HG03520 (cell line): ENCODE measurements at regions not wholly inside any gene's neighbourhood (a gene's known extent, or its start where the extent isn't known, plus 50 kb on each side); places are given as distances from the start of the nearest gene placed in this dataset.

ENCODE experiments used
- ATAC-seq: cut with Tn5 transposase; IDR thresholded peaks from one replicate; pipeline ENCODE4 v1.9.1; 2021; ENCODE audit warnings: mild to moderate bottlenecking, moderate library complexity; ENCODE audit not compliant: unreplicated experiment

GRCh38 chr4:133493776-133494175 is 344.7 kb downstream of the PCDH10 start:
- ATAC-seq, result no peak

- ATAC-seq, result no peak
These were observed 344.1 kb downstream of the PCDH10 start for GRCh38 chr4:133493241-133493640.

- no peak for ATAC-seq
These were observed 335.2 kb downstream of the PCDH10 start for GRCh38 chr4:133484287-133484686.

- no peak for ATAC-seq
These were observed 334.6 kb downstream of the PCDH10 start for GRCh38 chr4:133483600-133484246.

- ATAC-seq, result no peak
These were observed 327.0 kb downstream of the PCDH10 start for GRCh38 chr4:133476063-133476462.

- ATAC-seq, result no peak
These were observed 325.4 kb downstream of the PCDH10 start for GRCh38 chr4:133474501-133474900.

- ATAC-seq, result no peak
These were observed 323.1 kb downstream of the PCDH10 start for GRCh38 chr4:133472244-133472643.

GRCh38 chr4:133467290-133467947 is 318.3 kb downstream of the PCDH10 start:
- ATAC-seq, result no peak

GRCh38 chr4:133465022-133465421 is 315.9 kb downstream of the PCDH10 start:
- no peak for ATAC-seq

- no peak for ATAC-seq
These were observed 315.2 kb downstream of the PCDH10 start for GRCh38 chr4:133464311-133464710.

- ATAC-seq, result no peak
These were observed 303.6 kb downstream of the PCDH10 start for GRCh38 chr4:133452678-133453077.

- ATAC-seq, result no peak
These were observed 301.7 kb downstream of the PCDH10 start for GRCh38 chr4:133450813-133451212.

- no peak for ATAC-seq
These were observed 291.3 kb downstream of the PCDH10 start for GRCh38 chr4:133440404-133440803.

- ATAC-seq, result no peak
These were observed 290.7 kb downstream of the PCDH10 start for GRCh38 chr4:133439830-133440229.

GRCh38 chr4:133424605-133425004 is 275.5 kb downstream of the PCDH10 start:
- ATAC-seq, result no peak

GRCh38 chr4:133403913-133404312 is 254.8 kb downstream of the PCDH10 start:
- ATAC-seq, result no peak

- ATAC-seq, result no peak
These were observed 253.5 kb downstream of the PCDH10 start for GRCh38 chr4:133402616-133403015.

- ATAC-seq, result no peak
These were observed 246.0 kb downstream of the PCDH10 start for GRCh38 chr4:133394971-133395627.

- ATAC-seq, result no peak
These were observed 241.2 kb downstream of the PCDH10 start for GRCh38 chr4:133390198-133390855.

GRCh38 chr4:133389029-133389428 is 239.9 kb downstream of the PCDH10 start:
- ATAC-seq, result no peak

GRCh38 chr4:133385161-133385954 is 236.3 kb downstream of the PCDH10 start:
- no peak for ATAC-seq
